ENCODE measurements at regions not wholly inside any gene's neighbourhood (a gene's known extent, or its start where the extent isn't known, plus 50 kb on each side); places are given as distances from the start of the nearest gene placed in this dataset.
"Not testable (repeated sequence)": the region's sequence is repeated elsewhere in the genome, so short reads cannot be mapped to it uniquely, and the experiment has no call there.

- no peak for DNase-seq (ENCODE audit: low spot score)
These were observed 129.3 kb upstream of the KIF26B start for GRCh38 chr1:245025525-245025924.

DNA sequence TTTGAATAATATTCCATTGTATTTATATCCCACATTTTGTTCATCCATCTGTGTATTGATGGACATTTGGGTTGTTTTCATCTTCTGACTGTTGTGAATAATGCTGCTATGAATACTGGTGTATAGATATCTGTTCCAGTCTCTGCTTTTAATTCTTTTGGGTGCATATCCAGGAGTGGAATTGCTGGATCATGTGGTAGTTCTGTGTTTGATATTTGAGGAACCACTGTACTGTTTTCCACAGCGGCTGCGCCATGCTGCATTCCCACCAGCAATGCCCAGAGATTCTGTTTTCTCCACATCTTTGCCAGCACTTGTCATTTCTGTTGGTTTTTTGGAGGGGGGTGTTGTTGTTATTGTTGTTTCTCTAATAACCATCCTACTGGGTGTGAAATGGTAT lies 131.6 kb upstream of the KIF26B start:
- no peak for DNase-seq (ENCODE audit: low spot score)

GRCh38 chr1:245019910-245020486 lies 134.8 kb upstream of the KIF26B start:
- DNase-seq (ENCODE audit: low spot score): no peak

GRCh38 chr1:245016700-245017099 lies 138.1 kb upstream of the KIF26B start:
- DNase-seq (ENCODE audit: low spot score): no peak

GRCh38 chr1:245015031-245015430 lies 139.8 kb upstream of the KIF26B start:
- DNase-seq (ENCODE audit: low spot score): no peak

DNA sequence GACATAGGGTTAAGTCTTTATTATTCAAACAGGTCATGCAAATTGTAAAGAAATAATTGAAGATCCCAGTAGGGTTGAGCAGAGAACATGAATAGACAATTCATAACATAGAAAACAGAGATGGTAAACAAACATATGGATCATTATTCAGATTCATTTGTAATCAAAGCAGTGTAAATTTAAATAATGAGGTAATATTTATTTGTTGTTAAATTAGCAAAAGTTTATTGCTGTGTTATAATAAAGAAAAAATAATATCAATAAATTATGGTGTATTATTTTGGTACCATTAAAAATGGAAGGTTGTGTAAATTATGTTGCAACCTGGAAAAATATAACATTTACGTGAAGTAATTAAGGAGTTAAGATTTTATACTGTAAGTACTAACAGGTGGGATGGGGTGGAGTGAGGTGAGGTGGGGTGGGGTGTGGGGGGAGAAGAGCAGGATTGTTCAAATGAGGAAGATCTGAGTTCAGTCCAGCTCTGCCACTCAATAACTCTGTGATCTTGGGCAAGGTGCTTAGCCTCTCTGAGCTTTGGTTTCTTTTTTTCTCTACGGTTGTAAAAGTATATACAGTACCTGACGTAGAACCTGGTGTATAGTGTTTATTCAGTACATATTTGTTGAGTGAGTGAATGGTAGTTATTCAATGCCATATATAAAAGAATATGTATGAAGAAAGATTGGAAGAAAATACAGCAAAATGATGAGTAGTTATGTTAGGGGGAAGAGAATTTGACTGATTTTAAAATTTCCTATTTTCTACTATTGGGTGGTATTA lies 140.3 kb upstream of the KIF26B start:
- DNase-seq (ENCODE audit: low spot score): no peak

DNA sequence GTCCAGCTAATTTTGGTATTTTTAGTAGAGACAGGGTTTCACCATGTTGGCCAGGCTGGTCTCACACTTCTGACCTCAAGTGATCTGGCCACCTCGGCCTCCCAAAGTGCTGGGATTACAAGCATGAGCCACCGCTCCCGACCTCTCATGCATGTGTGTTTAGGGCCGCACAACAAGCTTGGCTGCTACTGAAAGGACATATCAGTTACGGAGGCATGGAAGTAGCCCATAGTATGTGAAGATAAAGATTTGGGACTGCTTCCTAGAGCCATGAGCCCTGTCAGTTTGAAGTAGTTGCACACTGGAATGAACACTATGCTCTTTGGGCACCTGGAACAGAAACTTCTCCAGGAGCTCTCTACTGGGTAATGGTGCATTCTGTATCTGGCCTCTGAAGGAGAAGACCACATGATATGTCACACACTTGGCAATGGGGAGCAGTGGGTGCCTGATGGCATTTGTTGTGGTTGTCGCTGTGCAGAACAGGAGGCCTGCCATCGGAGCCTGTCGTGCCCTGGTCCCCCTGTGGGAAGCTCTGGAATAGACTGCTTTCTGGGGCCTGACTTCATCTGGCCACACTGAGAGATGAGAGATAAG lies 144.7 kb upstream of the KIF26B start:
- DNase-seq (ENCODE audit: low spot score): no peak

DNA sequence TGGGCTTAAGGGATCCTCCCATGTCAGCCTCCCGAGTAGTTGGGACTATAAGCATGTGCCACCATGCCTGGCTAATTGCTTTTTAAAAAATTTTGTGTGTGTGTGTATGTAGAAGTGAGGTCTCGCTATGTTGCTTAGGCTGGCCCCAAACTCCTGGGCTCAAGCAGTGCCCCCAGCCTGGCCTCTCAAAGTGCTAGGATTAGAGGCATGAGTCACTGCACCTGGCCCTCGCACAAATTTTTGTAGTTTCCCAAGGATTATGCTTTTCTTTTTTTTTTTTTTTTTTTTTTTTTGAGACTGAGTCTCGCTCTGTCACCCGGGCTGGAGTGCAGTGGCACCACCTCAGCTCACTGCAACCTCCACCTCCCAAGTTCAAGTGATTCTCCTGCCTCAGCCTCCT lies 144.4 kb upstream of the HNRNPU start:
- DNase-seq (ENCODE audit: low spot score): no peak

DNA sequence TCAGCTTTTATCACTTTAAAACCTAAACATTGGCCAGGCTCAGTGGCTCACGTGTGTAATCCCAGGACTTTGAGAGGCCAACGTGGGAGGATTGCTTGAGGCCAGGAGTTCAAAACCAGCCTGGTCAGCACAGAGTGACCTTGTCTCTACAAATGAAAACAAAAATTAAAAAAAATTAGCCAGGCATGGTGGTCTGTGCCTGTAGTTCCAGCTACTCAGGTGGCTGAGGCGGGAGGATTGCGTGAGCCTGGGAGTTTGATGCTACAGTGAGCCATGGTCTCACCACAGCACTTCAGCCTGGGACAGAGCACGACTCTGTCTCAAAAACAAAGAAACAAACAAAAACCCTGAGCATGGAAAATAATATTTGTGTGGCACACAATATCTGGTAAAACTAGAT lies 143.5 kb upstream of the HNRNPU start:
- DNase-seq (ENCODE audit: low spot score): no peak

GRCh38 chr1:245003246-245003645 lies 138.9 kb upstream of the HNRNPU start:
- DNase-seq (ENCODE audit: low spot score): no peak

- DNase-seq (ENCODE audit: low spot score): no peak
These were observed 136.9 kb upstream of the HNRNPU start for GRCh38 chr1:245001252-245001651.

- no peak for DNase-seq (ENCODE audit: low spot score)
These were observed 136.5 kb upstream of the HNRNPU start for GRCh38 chr1:245000872-245001188.

DNA sequence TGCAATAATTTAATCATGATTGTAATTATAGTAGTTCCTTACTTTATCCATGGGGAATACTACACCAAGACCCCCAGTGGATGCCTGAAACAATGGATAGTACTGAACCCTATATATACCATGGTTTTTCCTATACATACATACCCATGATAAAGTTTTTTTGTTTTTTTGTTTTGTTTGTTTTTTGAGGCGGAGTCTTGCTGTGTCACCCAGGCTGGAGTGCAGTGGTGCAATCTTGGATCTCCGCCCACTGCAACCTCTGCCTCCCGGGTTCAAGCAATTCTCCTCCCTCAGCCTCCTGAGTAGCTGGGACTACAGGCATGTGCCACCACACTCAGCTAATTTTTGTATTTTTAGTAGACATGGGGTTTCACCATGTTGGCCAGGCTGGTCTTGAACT lies 135.3 kb upstream of the HNRNPU start:
- DNase-seq (ENCODE audit: low spot score): not testable (repeated sequence)

DNA sequence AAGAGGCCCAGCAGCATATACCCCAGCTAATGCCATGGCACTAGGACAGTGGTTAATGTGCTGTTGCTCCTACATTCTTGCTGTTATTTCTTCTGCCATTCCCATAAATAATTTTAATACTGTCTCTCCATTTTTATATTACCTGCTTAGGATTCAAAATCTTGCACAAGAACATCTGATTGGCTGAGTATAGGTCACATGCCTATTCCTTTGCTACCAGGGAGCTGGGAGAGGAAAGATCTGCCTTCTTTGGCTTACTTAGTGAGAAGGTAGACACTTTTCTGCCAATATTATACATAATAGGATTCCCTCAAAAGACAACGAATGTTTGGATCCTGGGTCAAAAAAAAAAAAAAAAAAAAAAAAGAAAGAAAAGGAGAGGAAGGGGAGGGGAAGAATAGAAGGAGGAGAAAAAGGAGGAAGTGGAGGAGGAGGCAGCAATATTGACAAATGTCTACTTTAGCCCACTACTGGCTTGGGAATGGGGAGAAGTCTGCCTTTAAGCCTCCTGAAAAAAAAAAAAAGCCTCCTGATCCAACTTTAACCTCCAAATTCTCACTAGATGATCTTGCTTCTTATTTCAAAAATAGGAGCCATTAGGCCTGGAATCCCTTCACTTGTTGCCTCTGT lies 134.5 kb upstream of the HNRNPU start:
- DNase-seq (ENCODE audit: low spot score): no peak

GRCh38 chr1:244995602-244996400 lies 131.5 kb upstream of the HNRNPU start:
- no peak for DNase-seq (ENCODE audit: low spot score)

DNA sequence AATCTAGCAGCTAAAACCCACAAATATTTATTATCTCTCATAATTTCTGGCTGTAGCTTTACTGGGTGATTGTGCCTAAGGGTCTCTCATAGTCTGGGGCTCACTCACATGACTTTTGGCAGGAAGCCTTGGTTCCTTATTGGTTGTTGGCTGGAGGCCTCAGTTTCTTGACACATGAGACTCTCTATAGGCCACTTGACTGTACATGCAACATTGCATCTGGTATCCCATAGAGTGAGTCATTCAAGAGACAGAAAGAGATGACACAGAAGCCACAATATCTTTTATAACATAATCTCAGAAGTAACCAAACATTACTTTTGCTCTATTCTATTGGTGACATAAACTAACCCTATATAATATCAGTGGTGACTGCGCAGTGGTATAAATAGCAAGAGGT lies 128.5 kb upstream of the HNRNPU start:
- DNase-seq (ENCODE audit: low spot score): no peak

DNA sequence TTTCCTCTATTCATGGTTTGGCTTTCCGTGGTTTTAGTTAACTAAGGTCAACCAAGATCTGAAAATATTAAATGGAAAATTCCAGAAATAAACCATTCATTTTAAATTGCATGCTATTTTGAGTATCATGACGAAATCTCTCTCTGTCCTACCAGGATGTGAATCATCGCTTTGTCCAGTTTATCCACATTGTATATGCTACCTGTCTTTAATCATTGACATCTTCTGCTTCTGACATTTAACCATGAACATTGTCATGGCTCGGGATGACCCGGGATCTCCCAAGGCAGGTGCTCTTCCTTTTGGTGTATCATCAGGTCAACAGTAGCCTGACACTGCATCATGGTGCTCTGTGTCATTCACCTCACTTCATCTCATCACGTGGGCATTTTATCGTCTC lies 125.5 kb upstream of the HNRNPU start:
- DNase-seq (ENCODE audit: low spot score): no peak

DNA sequence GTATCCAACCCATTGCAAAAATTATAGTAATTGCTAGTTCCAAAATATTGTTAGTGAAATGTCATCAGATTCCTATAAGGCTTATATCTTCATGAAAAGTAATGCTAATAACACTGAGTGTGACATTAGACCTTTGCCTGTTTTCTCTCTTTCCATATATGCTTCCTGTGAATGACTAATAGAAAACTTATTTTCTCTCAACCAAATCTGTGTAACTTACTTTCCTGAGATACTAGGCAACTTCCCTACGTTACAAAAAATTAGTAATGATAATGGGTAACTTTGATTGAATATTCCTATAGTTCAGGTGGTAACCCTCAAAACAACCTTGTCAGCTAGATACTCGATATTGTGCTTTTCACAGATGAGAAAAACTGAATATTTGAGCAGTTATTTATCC lies 124.2 kb upstream of the HNRNPU start:
- no peak for DNase-seq (ENCODE audit: low spot score)

- DNase-seq (ENCODE audit: low spot score): no peak
These were observed 116.3 kb upstream of the HNRNPU start for GRCh38 chr1:244980605-244981004.

- DNase-seq (ENCODE audit: low spot score): no peak
These were observed 110.2 kb upstream of the HNRNPU start for GRCh38 chr1:244974550-244974949.

GRCh38 chr1:244974106-244974505 lies 109.8 kb upstream of the HNRNPU start:
- DNase-seq (ENCODE audit: low spot score): no peak

GRCh38 chr1:244971552-244972216 lies 107.3 kb upstream of the HNRNPU start:
- no peak for DNase-seq (ENCODE audit: low spot score)

All from HuH-7.5 (cell line).